ENCODE measurements at regions not wholly inside any gene's neighbourhood (a gene's known extent, or its start where the extent isn't known, plus 50 kb on each side); places are given as distances from the start of the nearest gene placed in this dataset.
"Not testable (repeated sequence)": the region's sequence is repeated elsewhere in the genome, so short reads cannot be mapped to it uniquely, and the experiment has no call there.

- no peak for DNase-seq
These were observed 442.6 kb upstream of the RGMB start for GRCh38 chr5:98330871-98331270.

GRCh38 chr5:98333921-98334320 lies 439.5 kb upstream of the RGMB start:
- no peak for DNase-seq

GRCh38 chr5:98334946-98335345 lies 438.5 kb upstream of the RGMB start:
- DNase-seq: no peak

- DNase-seq: no peak
These were observed 434.2 kb upstream of the RGMB start for GRCh38 chr5:98339141-98339848.

GRCh38 chr5:98341038-98342032 lies 432.1 kb upstream of the RGMB start:
- DNase-seq: no peak

GRCh38 chr5:98342958-98343660 lies 430.4 kb upstream of the RGMB start:
- not testable (repeated sequence) for DNase-seq

- DNase-seq: no peak
These were observed 424.0 kb upstream of the RGMB start for GRCh38 chr5:98349251-98349989.

- no peak for DNase-seq
These were observed 423.5 kb upstream of the RGMB start for GRCh38 chr5:98349990-98350365.

- no peak for DNase-seq
These were observed 418.5 kb upstream of the RGMB start for GRCh38 chr5:98354922-98355321.

- no peak for DNase-seq
These were observed 412.9 kb upstream of the RGMB start for GRCh38 chr5:98360548-98360947.

GRCh38 chr5:98363157-98363556 lies 410.3 kb upstream of the RGMB start:
- DNase-seq: no peak

- no peak for DNase-seq
These were observed 408.9 kb upstream of the RGMB start for GRCh38 chr5:98364549-98364948.

GRCh38 chr5:98365126-98365525 lies 408.3 kb upstream of the RGMB start:
- no peak for DNase-seq

- DNase-seq: no peak
These were observed 405.3 kb upstream of the RGMB start for GRCh38 chr5:98368141-98368540.

- DNase-seq: no peak
These were observed 401.1 kb upstream of the RGMB start for GRCh38 chr5:98372351-98372750.

GRCh38 chr5:98391921-98392625 lies 381.4 kb upstream of the RGMB start:
- no peak for DNase-seq

- not testable (repeated sequence) for DNase-seq
These were observed 380.3 kb upstream of the RGMB start for GRCh38 chr5:98393205-98393604.

GRCh38 chr5:98397081-98397480 lies 376.4 kb upstream of the RGMB start:
- DNase-seq: no peak

- DNase-seq: no peak
These were observed 375.0 kb upstream of the RGMB start for GRCh38 chr5:98398465-98398864.

GRCh38 chr5:98401656-98402055 lies 371.8 kb upstream of the RGMB start:
- DNase-seq: no peak

- DNase-seq: no peak
These were observed 371.3 kb upstream of the RGMB start for GRCh38 chr5:98402130-98402529.

- DNase-seq: no peak
These were observed 370.3 kb upstream of the RGMB start for GRCh38 chr5:98403131-98403530.

All from MV-4-11 (cell line).